Breast epithelium (tissue), 3 donors: ENCODE measurements at regions not wholly inside any gene's neighbourhood (a gene's known extent, or its start where the extent isn't known, plus 50 kb on each side); places are given as distances from the start of the nearest gene placed in this dataset.

Source experiments
- CTCF ChIP-seq, 3 donors: fragments of 450-650 bp; IDR thresholded peaks; one replicate each; pipeline ENCODE4 v1.5.1; 2016 to 2017; ENCODE audit warnings: antibody characterized with exemption in 3 of 3, mild to moderate bottlenecking in 3 of 3, moderate library complexity in 3 of 3
- POLR2A ChIP-seq: fragments of 450-650 bp; IDR thresholded peaks from one replicate; pipeline ENCODE4 v1.6.1; 2016; ENCODE audit warnings: antibody characterized with exemption, mild to moderate bottlenecking, moderate library complexity

GRCh38 chr4:180909279-180909678 lies 1333.9 kb upstream of the TENM3 start:
- TF ChIP-seq CTCF (IDR thresholded peaks at IDR 0.05) = no peak
- no peak for TF ChIP-seq POLR2A
